Middle frontal gyrus (tissue), 1 donor: ENCODE measurements at regions not wholly inside any gene's neighbourhood (a gene's known extent, or its start where the extent isn't known, plus 50 kb on each side); places are given as distances from the start of the nearest gene placed in this dataset.
"Not testable (repeated sequence)": the region's sequence is repeated elsewhere in the genome, so short reads cannot be mapped to it uniquely, and the experiment has no call there.

Experiments used
- DNase-seq: peaks from one replicate; pipeline ENCODE4 v3.0.0-alpha.2; 2015; ENCODE audit warnings: low spot score; ENCODE audit errors: extremely low spot score

DNA sequence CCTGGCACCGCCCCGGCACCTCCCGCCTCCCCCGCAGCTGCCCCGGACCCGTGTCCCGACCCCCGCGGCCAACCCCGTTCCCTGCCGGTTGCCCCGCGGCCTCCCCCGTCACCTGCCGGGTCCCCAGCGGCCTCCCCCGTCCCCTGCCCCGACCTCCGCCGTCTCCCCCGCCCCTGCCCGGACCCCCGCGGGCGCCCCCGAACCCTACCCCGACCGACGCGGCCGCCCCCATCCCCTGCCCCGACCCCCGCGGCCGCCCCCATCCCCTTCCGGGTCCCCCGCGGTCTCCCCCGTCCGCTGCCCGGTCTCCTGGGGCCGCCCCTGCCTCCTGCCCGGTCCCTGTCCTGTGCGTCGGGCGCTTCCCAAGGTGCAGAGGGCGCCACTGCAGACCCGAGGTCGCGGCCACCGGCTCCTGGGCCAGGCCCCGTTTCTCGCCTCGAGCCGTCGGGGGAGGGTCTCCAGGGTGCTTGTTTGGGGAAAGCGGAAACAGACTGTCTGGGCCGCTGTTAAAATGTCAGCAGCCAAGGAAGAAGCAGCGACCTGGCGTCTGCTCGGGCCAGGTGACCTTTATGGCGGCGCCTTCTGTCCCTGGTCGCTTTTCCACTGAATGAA lies 51.6 kb upstream of the APOD start:
- DNase-seq: not testable (repeated sequence)

DNA sequence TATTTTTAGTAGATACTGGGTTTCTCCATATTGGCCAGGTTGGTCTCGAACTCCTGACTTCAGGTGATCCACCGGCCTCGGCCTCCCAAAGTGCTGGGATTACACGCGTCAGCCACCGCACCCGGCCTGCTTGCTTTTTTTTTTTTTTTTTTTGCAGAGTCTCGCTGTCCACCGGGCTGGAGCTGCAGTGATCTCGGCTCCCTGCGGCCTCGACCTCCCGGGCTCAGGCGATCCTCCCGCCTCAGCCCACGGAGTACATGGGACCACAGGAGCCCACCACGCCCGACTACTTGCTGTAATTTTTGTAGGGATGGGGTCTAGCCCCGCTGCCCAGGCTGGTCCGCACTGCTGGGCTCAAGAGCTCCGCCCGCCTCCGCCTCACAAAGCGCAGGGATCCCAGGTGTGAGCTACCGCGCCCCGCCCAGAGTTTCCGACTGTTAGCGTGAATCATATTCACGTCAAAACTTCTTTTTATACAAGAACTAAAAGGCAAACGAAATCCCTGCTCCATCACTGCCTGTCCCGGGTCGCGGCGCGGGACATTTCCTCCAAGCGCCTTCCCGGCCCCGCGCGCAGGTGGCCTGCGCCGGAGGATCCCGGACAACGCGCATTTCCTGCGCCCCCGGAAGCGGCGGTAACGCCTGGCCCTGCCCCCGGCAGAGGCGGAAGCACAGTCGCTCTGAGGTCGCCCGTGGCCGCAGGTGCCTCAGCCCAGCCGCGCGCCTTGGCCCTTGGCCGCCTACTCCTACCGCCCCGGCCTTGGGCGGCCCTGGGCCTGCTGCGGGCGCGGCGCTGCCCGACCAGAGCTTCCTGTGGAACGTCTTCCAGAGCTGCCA lies 50.9 kb upstream of the APOD start:
- DNase-seq: not testable (repeated sequence)
